Mesendoderm (in vitro differentiated cells): ENCODE measurements at regions not wholly inside any gene's neighbourhood (a gene's known extent, or its start where the extent isn't known, plus 50 kb on each side); places are given as distances from the start of the nearest gene placed in this dataset.
A peak's percentile ranks its signal among the peaks of the same experiment; 100 is the strongest.

Source experiments
- DNase-seq: peaks from one replicate; pipeline ENCODE4 v3.0.0; 2013
- H2AK5ac ChIP-seq: 2 replicates; pipeline ENCODE4 v1.6.1; 2013; ENCODE audit warnings: low read length, inconsistent platforms
- H2BK120ac ChIP-seq: 2 replicates; pipeline ENCODE4 v1.6.1; 2013; ENCODE audit warnings: low read depth, mild to moderate bottlenecking, low read length, moderate library complexity, mixed read lengths
- H2BK15ac ChIP-seq: replicated peaks from 2 replicates; pipeline ENCODE4 v1.6.1; 2013; ENCODE audit warnings: low read depth, mild to moderate bottlenecking, moderate library complexity
- H2BK5ac ChIP-seq: 2 replicates; pipeline ENCODE4 v1.6.1; 2013; ENCODE audit warnings: low read length, inconsistent platforms
- H3K18ac ChIP-seq: 2 replicates; pipeline ENCODE4 v1.6.1; 2013; ENCODE audit warnings: mild to moderate bottlenecking, low read length, mixed read lengths
- H3K23ac ChIP-seq: one replicate; pipeline ENCODE4 v1.6.1; 2013; ENCODE audit warnings: low read length
- H3K27ac ChIP-seq: 2 replicates; pipeline ENCODE4 v1.5.1; 2013; ENCODE audit warnings: low read depth, mild to moderate bottlenecking, inconsistent platforms, low read length, moderate library complexity
- H3K27me3 ChIP-seq: 2 replicates; pipeline ENCODE4 v1.6.1; 2013; ENCODE audit warnings: low read length, control low read depth, mild to moderate bottlenecking, inconsistent platforms; ENCODE audit not compliant: insufficient read depth, poor library complexity
- H3K36me3 ChIP-seq: 2 replicates; pipeline ENCODE4 v1.6.1; 2013; ENCODE audit warnings: low read length, inconsistent platforms; ENCODE audit not compliant: control insufficient read depth, insufficient read depth
- H3K4ac ChIP-seq: one replicate; pipeline ENCODE4 v1.6.1; 2013; ENCODE audit warnings: low read depth, mild to moderate bottlenecking, low read length, moderate library complexity
- H3K4me1 ChIP-seq: 2 replicates; pipeline ENCODE4 v1.6.1; 2013; ENCODE audit warnings: low read depth, low read length, inconsistent platforms; ENCODE audit not compliant: control insufficient read depth
- H3K4me2 ChIP-seq: 2 replicates; pipeline ENCODE4 v1.6.1; 2013; ENCODE audit warnings: low read length
- H3K4me3 ChIP-seq: 2 replicates; pipeline ENCODE4 v1.5.1; 2013; ENCODE audit warnings: mild to moderate bottlenecking, low read length
- H3K56ac ChIP-seq: one replicate; pipeline ENCODE4 v1.6.1; 2013; ENCODE audit warnings: low read length
- H3K79me1 ChIP-seq: 2 replicates; pipeline ENCODE4 v1.6.1; 2013; ENCODE audit warnings: low read length, inconsistent platforms
- H3K79me2 ChIP-seq: 2 replicates; pipeline ENCODE4 v1.6.1; 2013; ENCODE audit warnings: mild to moderate bottlenecking, low read length; ENCODE audit not compliant: control insufficient read depth, insufficient read depth
- H3K9ac ChIP-seq: 2 replicates; pipeline ENCODE4 v1.6.1; 2013; ENCODE audit warnings: low read length, inconsistent platforms
- H4K5ac ChIP-seq: one replicate; pipeline ENCODE4 v1.6.1; 2013; ENCODE audit warnings: low read length
- H4K8ac ChIP-seq: one replicate; pipeline ENCODE4 v1.6.1; 2013; ENCODE audit warnings: low read depth, mild to moderate bottlenecking, control low read depth, low read length, moderate library complexity
- WGBS: extraction: QIAGEN DNeasy Blood & Tissue Kit; methylation state at CpG from one replicate; pipeline ENCODE4 v1.1.7; 2013; ENCODE audit warnings: low lambda C conversion rate, missing lambda C conversion rate; ENCODE audit not compliant: insufficient coverage; ENCODE audit errors: extremely low coverage; 5-methylcytosine and 5-hydroxymethylcytosine counted together

DNA sequence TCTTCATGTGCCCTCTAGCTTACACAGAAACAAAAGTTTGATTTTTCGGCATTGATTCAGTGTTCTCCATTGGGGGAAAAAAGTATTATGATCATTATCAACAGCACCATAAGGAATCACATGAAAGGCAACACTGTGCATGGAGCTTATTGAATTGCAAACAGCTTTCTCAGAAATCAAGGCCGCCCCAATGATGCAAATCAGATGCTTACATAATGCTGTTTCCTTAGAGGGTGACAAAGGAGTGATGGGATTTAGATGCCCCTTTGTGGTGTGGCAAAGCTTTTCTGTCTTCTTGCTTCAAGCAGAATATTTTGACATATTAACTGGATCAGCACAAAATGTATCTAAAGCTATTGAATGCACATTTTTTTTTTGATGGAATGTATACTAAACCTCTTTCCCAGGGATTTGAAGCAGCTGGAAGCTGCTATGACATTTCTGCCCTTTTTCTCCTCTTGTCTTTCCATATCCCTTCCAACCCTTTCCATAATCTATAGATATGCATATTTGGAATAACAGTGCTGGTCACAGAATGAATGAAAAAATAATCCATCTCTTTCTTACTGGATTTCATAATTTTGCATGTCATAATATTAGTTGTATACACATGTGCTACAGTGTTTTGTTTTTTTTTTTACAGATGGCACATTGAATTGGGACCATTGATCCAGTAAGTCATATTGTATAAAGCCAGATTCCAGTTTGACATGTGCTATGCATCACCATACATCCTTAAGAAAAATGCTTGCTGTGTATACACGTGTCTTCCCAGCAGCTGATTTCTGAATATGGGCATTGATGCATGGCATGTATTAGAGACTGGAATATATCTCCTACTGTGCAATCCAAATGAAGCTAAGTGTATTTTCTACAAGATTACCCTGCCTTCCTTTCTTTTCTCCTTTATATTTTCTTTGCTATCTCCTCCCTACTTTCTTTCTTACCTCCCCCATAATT, 259.7 kb upstream of the DCN start:
- no peak overlapping the region for H3K27ac ChIP-seq
- no peaks in the 10 kb centered on the region for H3K79me1 ChIP-seq
- H3K56ac ChIP-seq, result no peak overlapping the region
- no peak overlapping the region for H3K4me2 ChIP-seq
- H4K8ac ChIP-seq, result no peak overlapping the region
- H4K5ac ChIP-seq, result no peak overlapping the region
- no peak overlapping the region for H2AK5ac ChIP-seq
- no peak overlapping the region for H3K4ac ChIP-seq
- H2BK15ac ChIP-seq, result no peak overlapping the region
- H3K18ac ChIP-seq, result no peak overlapping the region
- WGBS, result no CpG with 5 or more reads among the region's 3 CpGs
- no peak overlapping the region for H3K23ac ChIP-seq
- no peaks in the 10 kb centered on the region for H3K79me2 ChIP-seq
- no peak for DNase-seq
- H3K36me3 ChIP-seq, result no peaks in the 10 kb centered on the region
- H3K27me3 ChIP-seq, result no peaks in the 10 kb centered on the region
- no peak overlapping the region for H2BK120ac ChIP-seq
- H3K4me1 ChIP-seq, result no peaks in the 10 kb centered on the region
- no peak overlapping the region for H3K4me3 ChIP-seq
- H2BK5ac ChIP-seq, result no peak overlapping the region
- no peak overlapping the region for H3K9ac ChIP-seq

DNA sequence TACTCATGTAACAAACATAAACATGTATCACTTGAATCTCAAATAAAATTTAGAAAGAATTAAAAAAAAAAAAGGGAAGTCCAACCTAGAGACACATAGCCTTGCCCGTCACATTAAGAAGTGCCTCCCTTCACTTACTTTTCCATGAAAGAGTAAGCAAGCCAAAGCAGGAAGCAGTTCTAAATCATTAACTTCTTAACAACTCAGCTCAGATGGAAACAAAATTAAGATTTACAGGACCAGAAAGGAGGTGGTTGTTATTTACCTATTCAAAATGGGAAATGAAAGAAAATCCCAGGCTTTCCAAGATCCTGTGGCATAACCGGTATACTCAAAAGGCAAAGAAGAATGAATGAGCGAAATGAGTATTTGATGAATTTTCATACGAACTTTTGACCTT, 258.6 kb upstream of the DCN start:
- WGBS, result no CpG with 5 or more reads among the region's 4 CpGs
- Histone ChIP-seq H3K4me1 (no peaks in the 10 kb centered on the region), H3K36me3 (no peaks in the 10 kb centered on the region), H3K4ac (no peak overlapping the region), H3K23ac (no peak overlapping the region), H4K5ac (no peak overlapping the region), H3K27me3 (no peaks in the 10 kb centered on the region), H3K27ac (no peak overlapping the region), H3K79me1 (no peaks in the 10 kb centered on the region), H3K18ac (no peak overlapping the region), H4K8ac (no peak overlapping the region), H2BK120ac (no peak overlapping the region), H3K79me2 (no peaks in the 10 kb centered on the region), H3K4me3 (no peak overlapping the region), H3K9ac (no peak overlapping the region), H3K56ac (no peak overlapping the region), H3K4me2 (no peak overlapping the region), H2AK5ac (no peak overlapping the region), H2BK15ac (no peak overlapping the region), H2BK5ac (no peak overlapping the region)
- no peak for DNase-seq

DNA sequence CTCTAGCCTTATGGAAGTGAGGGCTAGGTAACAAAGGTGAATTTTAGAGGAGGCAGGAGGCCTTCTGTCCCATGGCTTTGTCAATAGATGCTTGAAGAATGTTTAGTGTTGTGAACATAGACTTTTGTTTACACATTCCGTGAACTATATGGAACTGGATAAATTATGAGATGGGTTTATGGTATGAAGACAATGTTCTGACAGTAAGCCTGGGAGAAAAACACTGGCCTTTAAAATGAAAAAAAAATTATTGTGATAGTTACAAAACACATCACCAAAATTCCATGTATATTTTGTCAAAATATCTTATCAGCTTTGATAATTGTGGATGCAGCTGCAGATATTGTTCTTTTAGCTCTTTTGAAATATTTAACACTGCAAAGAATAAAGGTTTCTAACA, 251.5 kb upstream of the DCN start:
- H2BK120ac ChIP-seq, result no peak overlapping the region
- no peak overlapping the region for H4K8ac ChIP-seq
- DNase-seq, result no peak
- H3K4me2 ChIP-seq, result no peak overlapping the region
- no peaks in the 10 kb centered on the region for H3K27me3 ChIP-seq
- H3K4me3 ChIP-seq, result no peak overlapping the region
- no peak overlapping the region for H3K9ac ChIP-seq
- no peaks in the 10 kb centered on the region for H3K36me3 ChIP-seq
- H3K18ac ChIP-seq, result no peak overlapping the region
- H3K23ac ChIP-seq, result no peak overlapping the region
- H3K4me1 ChIP-seq, result no peaks in the 10 kb centered on the region
- no peak overlapping the region for H4K5ac ChIP-seq
- H2AK5ac ChIP-seq, result no peak overlapping the region
- no peak overlapping the region for H3K4ac ChIP-seq
- H3K56ac ChIP-seq, result no peak overlapping the region
- no peak overlapping the region for H2BK15ac ChIP-seq
- no peak overlapping the region for H3K27ac ChIP-seq
- H2BK5ac ChIP-seq, result no peak overlapping the region
- no peaks in the 10 kb centered on the region for H3K79me1 ChIP-seq
- no peaks in the 10 kb centered on the region for H3K79me2 ChIP-seq
- WGBS, result no CpG with 5 or more reads among the region's 1 CpG

DNA sequence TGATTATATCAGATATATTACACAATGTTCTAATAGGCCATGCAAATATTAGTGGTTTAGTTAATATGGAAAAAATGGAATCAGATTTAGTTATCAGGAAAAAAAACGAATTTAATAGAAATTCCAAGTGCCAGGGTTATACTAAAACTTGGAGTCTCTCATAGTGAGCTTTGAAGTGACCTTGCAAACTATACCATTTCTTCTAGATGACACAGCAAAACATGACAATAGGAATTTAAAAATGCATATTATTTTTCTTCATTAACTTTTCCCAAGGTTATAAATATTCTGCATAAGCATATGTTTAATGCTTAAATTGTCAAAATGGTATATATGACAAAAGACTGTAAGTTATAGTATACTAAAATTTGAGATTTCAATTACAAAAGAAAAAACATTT, 250.1 kb upstream of the DCN start:
- Histone ChIP-seq H3K36me3 (no peaks in the 10 kb centered on the region), H4K5ac (no peak overlapping the region), H2AK5ac (no peak overlapping the region), H2BK5ac (no peak overlapping the region), H3K56ac (no peak overlapping the region), H3K27ac (no peak overlapping the region), H4K8ac (no peak overlapping the region), H3K27me3 (no peaks in the 10 kb centered on the region), H3K79me2 (no peaks in the 10 kb centered on the region), H3K79me1 (no peaks in the 10 kb centered on the region), H3K4ac (no peak overlapping the region), H3K4me2 (no peak overlapping the region), H2BK15ac (no peak overlapping the region), H3K9ac (no peak overlapping the region), H3K23ac (no peak overlapping the region), H3K4me3 (no peak overlapping the region), H3K18ac (no peak overlapping the region), H2BK120ac (no peak overlapping the region), H3K4me1 (no peaks in the 10 kb centered on the region)
- DNase-seq, result no peak
- no CpG with 5 or more reads among the region's 1 CpG for WGBS

DNA sequence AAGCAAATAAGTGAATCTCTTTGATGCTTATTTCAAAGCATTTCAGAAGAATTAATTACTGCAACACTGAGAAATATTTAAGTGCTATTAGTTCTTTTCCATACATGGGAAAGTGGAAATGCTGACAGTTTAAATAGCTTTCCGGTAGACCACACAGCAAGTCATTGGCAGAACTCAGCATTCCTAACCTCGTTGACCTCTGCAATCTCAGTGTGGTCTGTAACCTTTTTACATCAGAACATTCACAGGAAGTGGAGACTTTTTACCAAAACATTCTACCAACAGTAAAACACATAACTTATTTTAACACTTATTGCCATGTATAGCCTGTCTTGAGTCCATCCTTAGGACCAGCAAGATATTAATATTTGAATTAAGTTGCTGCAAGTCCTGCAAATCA, 249.5 kb upstream of the DCN start:
- Histone ChIP-seq H3K4me3 (no peak overlapping the region), H2AK5ac (no peak overlapping the region), H3K4me1 (no peaks in the 10 kb centered on the region), H2BK15ac (no peak overlapping the region), H2BK5ac (no peak overlapping the region), H3K4me2 (no peak overlapping the region), H3K9ac (no peak overlapping the region), H3K56ac (no peak overlapping the region), H3K18ac (no peak overlapping the region), H3K27ac (no peak overlapping the region), H3K27me3 (no peaks in the 10 kb centered on the region), H3K4ac (no peak overlapping the region), H4K8ac (no peak overlapping the region), H3K79me1 (no peaks in the 10 kb centered on the region), H2BK120ac (no peak overlapping the region), H3K79me2 (no peaks in the 10 kb centered on the region), H4K5ac (no peak overlapping the region), H3K36me3 (no peaks in the 10 kb centered on the region), H3K23ac (no peak overlapping the region)
- WGBS, result no CpG with 5 or more reads among the region's 2 CpGs
- DNase-seq, result peak; percentile 18

DNA sequence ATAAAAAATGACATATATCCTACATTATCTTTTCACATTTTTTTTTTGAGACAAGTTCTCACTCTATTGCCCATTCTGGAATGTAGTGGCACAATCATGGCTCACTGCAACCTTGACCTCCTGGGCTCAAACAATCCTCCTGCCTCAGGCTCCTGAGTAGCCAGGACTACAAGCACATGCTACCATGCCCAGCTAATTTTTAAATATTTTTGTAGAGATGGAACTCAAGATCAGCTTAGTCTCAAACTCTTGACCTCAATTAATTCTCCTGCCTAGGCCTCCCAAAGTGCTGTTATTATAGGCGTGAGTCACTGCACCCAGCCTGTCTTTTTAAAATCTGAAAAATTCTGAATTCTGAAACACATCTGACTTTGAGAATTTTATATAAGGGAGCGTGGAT, 241.9 kb upstream of the DCN start:
- Histone ChIP-seq H2BK120ac (no peak overlapping the region), H2AK5ac (no peak overlapping the region)
- no CpG with 5 or more reads among the region's 2 CpGs for WGBS

More for the DNA sequence above, 241.9 kb upstream of the DCN start:
- H3K27ac ChIP-seq, result no peak overlapping the region
- H3K27me3 ChIP-seq, result no peaks in the 10 kb centered on the region
- H3K4ac ChIP-seq, result no peak overlapping the region
- no peak overlapping the region for H2BK15ac ChIP-seq
- no peaks in the 10 kb centered on the region for H3K79me2 ChIP-seq
- no peaks in the 10 kb centered on the region for H3K4me1 ChIP-seq
- no peak overlapping the region for H3K9ac ChIP-seq
- no peak for DNase-seq
- H4K5ac ChIP-seq, result no peak overlapping the region
- no peak overlapping the region for H2BK5ac ChIP-seq
- H3K23ac ChIP-seq, result no peak overlapping the region
- no peak overlapping the region for H4K8ac ChIP-seq
- H3K18ac ChIP-seq, result no peak overlapping the region
- no peak overlapping the region for H3K56ac ChIP-seq
- no peaks in the 10 kb centered on the region for H3K36me3 ChIP-seq
- no peak overlapping the region for H3K4me3 ChIP-seq
- H3K4me2 ChIP-seq, result no peak overlapping the region
- H3K79me1 ChIP-seq, result no peaks in the 10 kb centered on the region
